ENCODE measurements at regions not wholly inside any gene's neighbourhood (a gene's known extent, or its start where the extent isn't known, plus 50 kb on each side); places are given as distances from the start of the nearest gene placed in this dataset.

- intact Hi-C loops (cut with micrococcal nuclease) = no loop called here
- H3K4me3 Mint-ChIP-seq (ENCODE audit: unreplicated experiment) = no peak overlapping the region
- H3K9me3 Mint-ChIP-seq (ENCODE audit: unreplicated experiment) = no peaks in the 10 kb centered on the region
- H3K27me3 Mint-ChIP-seq (ENCODE audit: insufficient read depth, unreplicated experiment) = no peaks in the 10 kb centered on the region
- no peak for TF ChIP-seq CTCF (IDR thresholded peaks at IDR 0.05; ENCODE audit: unreplicated experiment)
- DNase-seq (ENCODE audit: unreplicated experiment) = no peak
- H3K36me3 Mint-ChIP-seq (ENCODE audit: insufficient read depth, unreplicated experiment) = no peaks in the 10 kb centered on the region
- BruUV-seq (replicated peaks) = no TSS peak
- H3K4me1 Mint-ChIP-seq (ENCODE audit: insufficient read depth, unreplicated experiment) = no peaks in the 10 kb centered on the region
- H3K27ac Mint-ChIP-seq (ENCODE audit: low read depth, unreplicated experiment) = no peak overlapping the region
- CTCF ChIA-PET = no interaction called here
- POLR2A ChIA-PET = no interaction called here
Observed at GRCh38 chr2:107168141-107168540, 282.2 kb upstream of the ST6GAL2 start.

GRCh38 chr2:107174171-107174570 is 288.2 kb upstream of the ST6GAL2 start:
- ChIA-PET CTCF (no interaction called here), POLR2A (interaction anchor here (1.0 kb wide), 1 partner anchor 9 kb away, joined by 4 read pairs; no protein-coding TSS in a partner anchor)
- no peak for DNase-seq (ENCODE audit: unreplicated experiment)
- no peak for TF ChIP-seq CTCF (IDR thresholded peaks at IDR 0.05; ENCODE audit: unreplicated experiment)
- Mint-ChIP-seq H3K4me3 (ENCODE audit: unreplicated experiment) (no peak overlapping the region), H3K9me3 (ENCODE audit: unreplicated experiment) (no peaks in the 10 kb centered on the region), H3K27me3 (ENCODE audit: insufficient read depth, unreplicated experiment) (no peaks in the 10 kb centered on the region), H3K27ac (ENCODE audit: low read depth, unreplicated experiment) (no peak overlapping the region), H3K36me3 (ENCODE audit: insufficient read depth, unreplicated experiment) (no peaks in the 10 kb centered on the region), H3K4me1 (ENCODE audit: insufficient read depth, unreplicated experiment) (no peaks in the 10 kb centered on the region)
- BruUV-seq (replicated peaks) = no TSS peak
- intact Hi-C loops (cut with micrococcal nuclease) = no loop called here

DNA sequence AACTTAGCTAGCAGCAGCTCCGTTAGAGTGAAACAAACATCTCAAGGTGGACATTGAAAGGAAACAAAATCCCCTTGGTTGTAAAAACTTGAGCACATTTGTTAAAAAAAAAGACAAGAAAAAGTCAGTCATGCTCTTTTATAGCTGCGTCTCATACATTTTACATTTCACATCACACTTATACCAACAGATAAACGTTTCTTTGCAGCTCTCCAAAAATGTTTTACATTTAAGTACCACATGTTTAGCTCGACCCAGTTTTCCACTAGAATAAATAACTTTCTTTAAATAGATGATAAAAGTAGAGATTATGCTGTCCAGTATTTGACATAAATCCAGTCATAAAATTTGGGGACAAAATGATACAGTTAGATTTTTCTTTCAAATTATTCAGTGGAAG is 297.0 kb upstream of the ST6GAL2 start:
- TF ChIP-seq CTCF (IDR thresholded peaks at IDR 0.05; ENCODE audit: unreplicated experiment) = no peak
- intact Hi-C loops (cut with micrococcal nuclease) = no loop called here
- ChIA-PET CTCF (interaction anchor here (0.6 kb wide), 2 partner anchors 89 to 416 kb away, joined by 3 to 4 read pairs; no protein-coding TSS in a partner anchor), POLR2A (interaction anchor here (0.9 kb wide), 1 partner anchor 9 kb away, joined by 4 read pairs; no protein-coding TSS in a partner anchor)
- no peaks in the 10 kb centered on the region for H3K27me3 Mint-ChIP-seq (ENCODE audit: insufficient read depth, unreplicated experiment)
- no peaks in the 10 kb centered on the region for H3K4me1 Mint-ChIP-seq (ENCODE audit: insufficient read depth, unreplicated experiment)
- no peaks in the 10 kb centered on the region for H3K9me3 Mint-ChIP-seq (ENCODE audit: unreplicated experiment)
- H3K4me3 Mint-ChIP-seq (ENCODE audit: unreplicated experiment) = no peak overlapping the region
- peaks cover 1% of the 10 kb centered on the region for H3K36me3 Mint-ChIP-seq (ENCODE audit: insufficient read depth, unreplicated experiment)
- no peak for DNase-seq (ENCODE audit: unreplicated experiment)
- no TSS peak for BruUV-seq (replicated peaks)
- H3K27ac Mint-ChIP-seq (ENCODE audit: low read depth, unreplicated experiment) = no peak overlapping the region

- ChIA-PET POLR2A (no interaction called here), CTCF (no interaction called here)
- Mint-ChIP-seq H3K27ac (ENCODE audit: low read depth, unreplicated experiment) (no peak overlapping the region), H3K27me3 (ENCODE audit: insufficient read depth, unreplicated experiment) (no peaks in the 10 kb centered on the region), H3K36me3 (ENCODE audit: insufficient read depth, unreplicated experiment) (peaks cover 10% of the 10 kb centered on the region), H3K4me1 (ENCODE audit: insufficient read depth, unreplicated experiment) (no peaks in the 10 kb centered on the region), H3K4me3 (ENCODE audit: unreplicated experiment) (no peak overlapping the region), H3K9me3 (ENCODE audit: unreplicated experiment) (no peaks in the 10 kb centered on the region)
- intact Hi-C loops (cut with micrococcal nuclease) = no loop called here
- TF ChIP-seq CTCF (IDR thresholded peaks at IDR 0.05; ENCODE audit: unreplicated experiment) = no peak
- no peak for DNase-seq (ENCODE audit: unreplicated experiment)
- no TSS peak for BruUV-seq (replicated peaks)
Observed at GRCh38 chr2:107187870-107188269, 301.9 kb upstream of the ST6GAL2 start.

Measured in MCF 10A (cell line).